GM19351 (cell line): ENCODE measurements at regions not wholly inside any gene's neighbourhood (a gene's known extent, or its start where the extent isn't known, plus 50 kb on each side); places are given as distances from the start of the nearest gene placed in this dataset.

Experiments used
- ATAC-seq: cut with Tn5 transposase; IDR thresholded peaks from one replicate; pipeline ENCODE4 v1.9.1; 2021; ENCODE audit warnings: mild to moderate bottlenecking, moderate library complexity; ENCODE audit not compliant: unreplicated experiment

- ATAC-seq = no peak
These were observed 173.0 kb upstream of the NEBL start for GRCh38 chr10:21069929-21070700.

- no peak for ATAC-seq
These were observed 172.2 kb upstream of the NEBL start for GRCh38 chr10:21069278-21069677.

- ATAC-seq = no peak
These were observed 171.0 kb upstream of the NEBL start for GRCh38 chr10:21068026-21068656.

GRCh38 chr10:21065621-21066248 is 168.6 kb upstream of the NEBL start:
- ATAC-seq = no peak

- ATAC-seq = no peak
These were observed 164.9 kb upstream of the NEBL start for GRCh38 chr10:21061982-21062381.

- ATAC-seq = no peak
These were observed 164.1 kb upstream of the NEBL start for GRCh38 chr10:21061184-21061583.

GRCh38 chr10:21060626-21061025 is 163.5 kb upstream of the NEBL start:
- no peak for ATAC-seq

GRCh38 chr10:21057989-21058388 is 160.9 kb upstream of the NEBL start:
- no peak for ATAC-seq

- ATAC-seq = no peak
These were observed 160.3 kb upstream of the NEBL start for GRCh38 chr10:21057436-21057835.

GRCh38 chr10:21056461-21056860 is 159.3 kb upstream of the NEBL start:
- ATAC-seq = no peak

- no peak for ATAC-seq
These were observed 158.4 kb upstream of the NEBL start for GRCh38 chr10:21055339-21056135.

- ATAC-seq = no peak
These were observed 157.0 kb upstream of the NEBL start for GRCh38 chr10:21053953-21054690.

GRCh38 chr10:21052709-21053104 is 155.6 kb upstream of the NEBL start:
- ATAC-seq = no peak

- no peak for ATAC-seq
These were observed 155.1 kb upstream of the NEBL start for GRCh38 chr10:21052072-21052708.

- no peak for ATAC-seq
These were observed 152.4 kb upstream of the NEBL start for GRCh38 chr10:21049482-21049881.

- no peak for ATAC-seq
These were observed 151.0 kb upstream of the NEBL start for GRCh38 chr10:21048068-21048467.

- ATAC-seq = no peak
These were observed 150.4 kb upstream of the NEBL start for GRCh38 chr10:21047511-21047910.

GRCh38 chr10:21047096-21047495 is 150.0 kb upstream of the NEBL start:
- ATAC-seq = no peak

GRCh38 chr10:21043044-21043443 is 145.9 kb upstream of the NEBL start:
- ATAC-seq = no peak

GRCh38 chr10:21042536-21042935 is 145.4 kb upstream of the NEBL start:
- no peak for ATAC-seq
